Right atrium auricular region (tissue), 2 donors: ENCODE measurements at regions not wholly inside any gene's neighbourhood (a gene's known extent, or its start where the extent isn't known, plus 50 kb on each side); places are given as distances from the start of the nearest gene placed in this dataset.

Experiments used
- DNase-seq: peaks from one replicate; pipeline ENCODE4 v3.0.0-alpha.2; 2019; ENCODE audit warnings: low spot score
- H3K27ac ChIP-seq, 2 donors: fragments of 200-600 bp; sonication (generic); 1 replicate in 1 of 2; 2 replicates in 1 of 2; pipeline ENCODE4 v1.5.1; 2016 to 2019
- H3K27me3 ChIP-seq, 2 donors: fragments of 200-600 bp; sonication (generic); one replicate each; pipeline versions ENCODE4 v1.5.1 to v1.6.0; 2017 to 2019
- H3K36me3 ChIP-seq: fragments of 200-600 bp; sonication (generic); one replicate; pipeline ENCODE4 v1.5.1; 2016
- H3K4me1 ChIP-seq, 2 donors: fragments of 200-600 bp; sonication (generic); one replicate each; pipeline versions ENCODE4 v1.5.1 to v1.6.0; 2017 to 2019
- H3K4me3 ChIP-seq, 2 donors: fragments of 200-600 bp; sonication (generic); 1 replicate in 1 of 2; 2 replicates in 1 of 2; pipeline ENCODE4 v1.5.1; 2017 to 2019; ENCODE audit warnings: mild to moderate bottlenecking in 1 of 2, moderate library complexity in 1 of 2
- H3K9me3 ChIP-seq, 2 donors: fragments of 200-600 bp; sonication (generic); one replicate each; pipeline ENCODE4 v1.5.1; 2019
- TF ChIP-seq, protein P1 (sequence below), 2 donors: fragments of 200-600 bp; sonication (generic); IDR thresholded peaks; one replicate each; pipeline ENCODE4 v1.5.1; 2019; ENCODE audit warnings: antibody characterized with exemption in 2 of 2

DNA sequence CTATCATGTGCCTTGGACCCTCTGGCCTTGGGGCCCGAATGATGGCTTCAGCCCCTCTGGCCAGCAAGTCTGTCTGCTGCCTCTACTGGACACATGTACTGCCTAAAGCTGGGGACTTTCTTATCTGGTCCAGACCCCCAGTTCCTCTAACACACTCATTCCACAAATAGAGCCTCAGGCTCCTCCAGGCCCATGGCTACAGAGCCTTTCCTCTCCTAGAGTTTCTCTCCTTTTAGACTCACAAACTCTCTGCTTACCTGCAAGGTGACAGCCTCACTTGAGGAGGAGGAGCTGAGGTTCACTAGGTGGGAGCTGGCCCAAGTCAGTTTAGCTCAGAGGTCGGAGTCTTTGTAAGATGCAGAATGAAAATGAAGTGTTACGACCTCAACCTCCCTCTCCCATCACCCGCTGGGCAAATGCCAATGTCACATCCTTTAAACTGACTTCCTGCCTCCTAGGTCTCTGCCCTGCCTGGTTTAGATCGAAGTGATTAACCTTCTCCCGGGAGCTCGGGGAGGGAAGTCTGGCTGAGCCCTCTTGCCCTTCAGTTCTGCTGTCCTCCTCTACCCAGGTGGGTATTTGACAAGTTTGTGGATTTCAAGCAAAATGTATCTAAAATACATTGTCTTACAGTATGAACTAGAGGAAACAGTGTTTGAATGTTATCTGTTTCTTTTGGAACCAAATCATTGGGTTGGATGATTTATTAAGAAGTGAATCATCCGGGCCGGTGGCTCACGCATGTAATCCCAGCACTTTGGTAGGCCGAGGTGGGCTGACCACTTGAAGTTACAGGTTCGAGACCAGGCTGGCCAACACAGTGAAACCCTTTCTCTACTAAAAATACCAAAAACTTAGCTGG is 71.9 kb upstream of the TNS3 start:
- H3K9me3 ChIP-seq = no peaks in the 10 kb centered on the region
- H3K4me3 ChIP-seq = no peak overlapping the region
- H3K36me3 ChIP-seq = no peaks in the 10 kb centered on the region
- TF ChIP-seq, protein P1, sequence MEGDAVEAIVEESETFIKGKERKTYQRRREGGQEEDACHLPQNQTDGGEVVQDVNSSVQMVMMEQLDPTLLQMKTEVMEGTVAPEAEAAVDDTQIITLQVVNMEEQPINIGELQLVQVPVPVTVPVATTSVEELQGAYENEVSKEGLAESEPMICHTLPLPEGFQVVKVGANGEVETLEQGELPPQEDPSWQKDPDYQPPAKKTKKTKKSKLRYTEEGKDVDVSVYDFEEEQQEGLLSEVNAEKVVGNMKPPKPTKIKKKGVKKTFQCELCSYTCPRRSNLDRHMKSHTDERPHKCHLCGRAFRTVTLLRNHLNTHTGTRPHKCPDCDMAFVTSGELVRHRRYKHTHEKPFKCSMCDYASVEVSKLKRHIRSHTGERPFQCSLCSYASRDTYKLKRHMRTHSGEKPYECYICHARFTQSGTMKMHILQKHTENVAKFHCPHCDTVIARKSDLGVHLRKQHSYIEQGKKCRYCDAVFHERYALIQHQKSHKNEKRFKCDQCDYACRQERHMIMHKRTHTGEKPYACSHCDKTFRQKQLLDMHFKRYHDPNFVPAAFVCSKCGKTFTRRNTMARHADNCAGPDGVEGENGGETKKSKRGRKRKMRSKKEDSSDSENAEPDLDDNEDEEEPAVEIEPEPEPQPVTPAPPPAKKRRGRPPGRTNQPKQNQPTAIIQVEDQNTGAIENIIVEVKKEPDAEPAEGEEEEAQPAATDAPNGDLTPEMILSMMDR (IDR thresholded peaks at IDR 0.05) = no peak
- H3K27ac ChIP-seq = no peak overlapping the region
- peaks cover 0 to 5% of the 10 kb centered on the region in 2 donors for H3K4me1 ChIP-seq
- no peaks in the 10 kb centered on the region for H3K27me3 ChIP-seq
- no peak for DNase-seq

GRCh38 chr7:47652591-47652990 is 70.7 kb upstream of the TNS3 start:
- Histone ChIP-seq H3K27me3 (no peaks in the 10 kb centered on the region), H3K36me3 (no peaks in the 10 kb centered on the region), H3K4me1 (peaks cover 0 to 13% of the 10 kb centered on the region in 2 donors), H3K4me3 (no peak overlapping the region), H3K9me3 (no peaks in the 10 kb centered on the region), H3K27ac (no peak overlapping the region)
- DNase-seq = no peak
- TF ChIP-seq, protein P1 (IDR thresholded peaks at IDR 0.05) = no peak

GRCh38 chr7:47651355-47652317 is 69.7 kb upstream of the TNS3 start:
- H3K36me3 ChIP-seq = no peaks in the 10 kb centered on the region
- peak overlapping the region in 1 of 2 donors; percentile 29 for H3K27ac ChIP-seq
- TF ChIP-seq, protein P1 (IDR thresholded peaks at IDR 0.05) = no peak
- DNase-seq = no peak
- H3K27me3 ChIP-seq = no peaks in the 10 kb centered on the region
- H3K4me1 ChIP-seq = peaks cover 0 to 23% of the 10 kb centered on the region in 2 donors
- no peaks in the 10 kb centered on the region for H3K9me3 ChIP-seq
- H3K4me3 ChIP-seq = no peak overlapping the region

GRCh38 chr7:47649919-47650318 is 68.0 kb upstream of the TNS3 start:
- Histone ChIP-seq H3K4me1 (peaks cover 0 to 23% of the 10 kb centered on the region in 2 donors), H3K27ac (no peak overlapping the region), H3K27me3 (no peaks in the 10 kb centered on the region), H3K9me3 (no peaks in the 10 kb centered on the region), H3K4me3 (no peak overlapping the region), H3K36me3 (no peaks in the 10 kb centered on the region)
- no peak for DNase-seq
- TF ChIP-seq, protein P1 (IDR thresholded peaks at IDR 0.05) = no peak

GRCh38 chr7:47648275-47648925 is 66.5 kb upstream of the TNS3 start:
- H3K9me3 ChIP-seq = peaks cover 0 to 6% of the 10 kb centered on the region in 2 donors
- H3K27me3 ChIP-seq = no peaks in the 10 kb centered on the region
- TF ChIP-seq, protein P1 (IDR thresholded peaks at IDR 0.05) = no peak
- H3K27ac ChIP-seq = no peak overlapping the region
- no peaks in the 10 kb centered on the region for H3K36me3 ChIP-seq
- H3K4me1 ChIP-seq = peaks cover 0 to 17% of the 10 kb centered on the region in 2 donors
- H3K4me3 ChIP-seq = no peak overlapping the region
- DNase-seq = no peak
